Fibroblast of lung (primary cell): ENCODE measurements at regions not wholly inside any gene's neighbourhood (a gene's known extent, or its start where the extent isn't known, plus 50 kb on each side); places are given as distances from the start of the nearest gene placed in this dataset.

Experiments
- EZH2 ChIP-seq: IDR thresholded peaks from 2 replicates; pipeline ENCODE4 v1.5.1; 2012; ENCODE audit warnings: low read length, control low read depth, mild to moderate bottlenecking; ENCODE audit errors: missing control alignments
- TF ChIP-seq, protein P1 (sequence below), 2 donors: IDR thresholded peaks in 1 of 2; conservative IDR thresholded peaks in 1 of 2; 1 replicate in 1 of 2; 2 replicates in 1 of 2; pipeline ENCODE4 v1.5.1; 2011 to 2012; ENCODE audit warnings: low read length in 2 of 2, control low read depth in 1 of 2, inconsistent platforms in 1 of 2, low read depth in 1 of 2, mild to moderate bottlenecking in 1 of 2

DNA sequence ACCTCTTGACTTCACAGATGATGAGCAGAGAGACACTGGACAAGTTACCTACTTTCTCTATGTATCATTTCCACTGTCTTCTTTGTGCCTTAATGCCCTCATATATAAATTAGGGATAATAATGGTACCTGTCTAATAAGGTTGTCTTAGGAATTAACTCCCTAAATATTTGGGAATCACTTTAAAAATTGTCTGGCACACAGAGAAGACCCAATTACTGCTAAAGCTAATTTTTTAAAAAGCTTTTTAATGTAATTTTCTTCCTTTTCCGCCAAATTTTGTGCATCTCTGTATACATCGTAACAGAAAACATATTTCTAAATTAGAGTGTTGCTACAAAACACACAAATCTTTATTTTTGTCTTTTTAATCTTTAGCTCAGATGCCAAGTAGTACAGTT is 816.8 kb upstream of the ADGRB3 start:
- TF ChIP-seq, protein P1, sequence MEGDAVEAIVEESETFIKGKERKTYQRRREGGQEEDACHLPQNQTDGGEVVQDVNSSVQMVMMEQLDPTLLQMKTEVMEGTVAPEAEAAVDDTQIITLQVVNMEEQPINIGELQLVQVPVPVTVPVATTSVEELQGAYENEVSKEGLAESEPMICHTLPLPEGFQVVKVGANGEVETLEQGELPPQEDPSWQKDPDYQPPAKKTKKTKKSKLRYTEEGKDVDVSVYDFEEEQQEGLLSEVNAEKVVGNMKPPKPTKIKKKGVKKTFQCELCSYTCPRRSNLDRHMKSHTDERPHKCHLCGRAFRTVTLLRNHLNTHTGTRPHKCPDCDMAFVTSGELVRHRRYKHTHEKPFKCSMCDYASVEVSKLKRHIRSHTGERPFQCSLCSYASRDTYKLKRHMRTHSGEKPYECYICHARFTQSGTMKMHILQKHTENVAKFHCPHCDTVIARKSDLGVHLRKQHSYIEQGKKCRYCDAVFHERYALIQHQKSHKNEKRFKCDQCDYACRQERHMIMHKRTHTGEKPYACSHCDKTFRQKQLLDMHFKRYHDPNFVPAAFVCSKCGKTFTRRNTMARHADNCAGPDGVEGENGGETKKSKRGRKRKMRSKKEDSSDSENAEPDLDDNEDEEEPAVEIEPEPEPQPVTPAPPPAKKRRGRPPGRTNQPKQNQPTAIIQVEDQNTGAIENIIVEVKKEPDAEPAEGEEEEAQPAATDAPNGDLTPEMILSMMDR (conservative IDR thresholded peaks at IDR 0.05 in 1 of 2, IDR thresholded peaks at IDR 0.05 in 1 of 2; ENCODE audit: low read depth in 1 of 2, low read length in 2 of 2), result no peak
- TF ChIP-seq EZH2, result no peak
